Peyer's patch (tissue), 4 donors: ENCODE measurements at regions not wholly inside any gene's neighbourhood (a gene's known extent, or its start where the extent isn't known, plus 50 kb on each side); places are given as distances from the start of the nearest gene placed in this dataset.

Experiments used
- CTCF ChIP-seq, 6 experiments: fragments of 450-650 bp in 4 of 6; fragments of 200-600 bp in 2 of 6; sonication (generic) in 1 of 6; IDR thresholded peaks; one replicate each; pipeline ENCODE4 v1.5.1; 2017 to 2019; ENCODE audit warnings: antibody characterized with exemption in 6 of 6, mild to moderate bottlenecking in 3 of 6, moderate library complexity in 1 of 6
- POLR2A ChIP-seq, 2 donors: fragments of 450-650 bp; IDR thresholded peaks; one replicate each; pipeline ENCODE4 v1.5.1; 2017; ENCODE audit warnings: antibody characterized with exemption in 2 of 2, mild to moderate bottlenecking in 2 of 2, moderate library complexity in 2 of 2

GRCh38 chr1:48102766-48103165 lies 105.6 kb upstream of the TRABD2B start:
- TF ChIP-seq CTCF (IDR thresholded peaks at IDR 0.05) (no peak), POLR2A (IDR thresholded peaks at IDR 0.05) (no peak)
